Mucosa of gallbladder (tissue), 1 donor: ENCODE measurements at regions not wholly inside any gene's neighbourhood (a gene's known extent, or its start where the extent isn't known, plus 50 kb on each side); places are given as distances from the start of the nearest gene placed in this dataset.

Experiments
- DNase-seq: peaks from one replicate; pipeline ENCODE4 v3.0.0-alpha.2; 2020; ENCODE audit warnings: low spot score
- donor health status: DM: no; HTN: no; CAD: no.

DNA sequence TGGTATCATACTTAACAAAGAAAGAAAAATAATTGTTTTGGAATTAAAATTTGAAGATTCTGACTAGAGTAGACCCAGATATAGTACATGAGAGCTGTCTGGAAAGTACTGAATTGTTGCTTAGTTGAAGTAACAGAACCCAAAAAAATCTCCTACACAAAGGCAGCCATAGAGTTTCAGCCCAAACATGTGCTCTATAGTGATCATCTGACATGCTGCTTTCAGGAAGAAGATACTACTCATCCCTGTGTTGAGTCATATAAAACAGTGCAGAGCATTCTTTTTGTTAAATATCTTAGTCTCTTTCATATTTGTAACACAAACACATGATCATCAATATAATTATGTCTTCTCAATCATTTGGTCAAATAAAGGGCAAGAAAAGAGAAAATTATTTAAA is 84.8 kb upstream of the PTPRM start:
- no peak for DNase-seq

DNA sequence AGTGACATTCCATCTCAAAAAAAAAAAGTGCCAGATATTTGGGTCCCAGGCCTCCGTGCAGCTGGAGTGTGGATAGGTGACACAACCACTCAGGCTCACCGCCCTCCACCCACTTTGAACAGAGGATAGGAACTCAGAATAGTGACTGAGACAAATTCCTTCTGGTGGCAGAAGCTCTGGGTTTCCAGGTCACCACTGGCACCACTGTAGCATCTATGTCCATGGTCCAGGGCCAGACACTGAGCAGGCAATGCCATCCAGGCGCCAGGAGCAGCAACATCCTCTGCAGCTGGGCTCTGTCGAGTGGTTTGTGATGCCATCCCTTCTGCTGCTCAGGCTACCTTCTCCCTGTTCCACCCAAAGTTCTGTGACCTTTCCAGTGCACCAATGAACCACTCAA is 81.5 kb upstream of the PTPRM start:
- no peak for DNase-seq

DNA sequence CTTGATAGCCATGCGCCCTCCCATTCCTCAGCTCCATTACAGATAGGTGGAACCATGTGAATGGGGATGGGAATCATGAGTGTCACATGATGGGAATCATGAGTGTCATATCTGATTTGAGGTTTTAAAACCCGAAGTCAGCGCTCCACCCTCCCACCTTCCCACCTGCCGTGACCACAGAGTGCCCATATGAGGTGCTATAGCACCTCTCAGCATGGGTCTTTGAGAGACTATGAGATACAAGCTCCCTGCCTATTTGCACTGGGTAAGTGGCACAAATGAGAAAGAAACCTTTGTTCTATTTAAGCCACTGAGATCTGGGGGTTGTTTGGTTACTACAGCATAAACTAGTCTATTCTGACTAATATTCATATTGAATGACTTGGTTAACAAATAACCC is 78.5 kb upstream of the PTPRM start:
- no peak for DNase-seq

DNA sequence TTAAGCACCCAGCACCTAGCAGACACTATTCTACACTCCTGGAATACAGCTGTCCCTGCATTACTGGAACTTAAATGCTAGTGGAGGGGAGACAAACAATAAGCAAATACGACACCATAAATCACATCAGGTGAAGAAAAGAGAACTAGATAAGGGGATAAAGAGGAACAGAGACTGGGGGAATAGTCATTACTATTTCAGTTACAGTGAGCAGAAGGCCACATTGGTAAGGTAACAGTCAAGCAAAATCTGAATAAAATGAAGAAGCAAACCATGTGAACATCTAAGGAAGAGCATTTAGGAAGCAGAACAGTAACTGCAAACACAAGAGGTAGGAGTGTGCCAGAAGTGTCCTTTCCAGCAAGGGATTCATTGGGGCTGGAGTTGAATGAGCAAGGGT is 77.0 kb upstream of the PTPRM start:
- DNase-seq, result no peak

DNA sequence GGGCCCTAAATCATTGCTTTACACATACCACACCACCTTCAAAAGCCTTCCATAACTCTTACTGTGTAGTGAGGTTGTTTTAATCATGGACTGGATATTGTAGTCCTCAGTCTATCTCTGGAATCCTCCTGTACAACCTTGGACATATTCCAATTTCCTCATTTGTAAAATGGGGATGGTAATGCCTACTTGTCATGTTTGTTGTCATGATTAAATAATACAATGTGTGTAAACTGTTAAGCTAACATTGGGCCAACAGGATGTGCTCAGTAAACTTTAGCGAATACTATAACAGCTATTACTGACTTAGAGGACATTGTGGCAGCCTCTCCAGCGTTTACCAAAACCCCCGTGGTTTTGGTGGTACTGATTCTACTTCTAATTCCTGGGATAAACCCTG is 74.7 kb upstream of the PTPRM start:
- no peak for DNase-seq

DNA sequence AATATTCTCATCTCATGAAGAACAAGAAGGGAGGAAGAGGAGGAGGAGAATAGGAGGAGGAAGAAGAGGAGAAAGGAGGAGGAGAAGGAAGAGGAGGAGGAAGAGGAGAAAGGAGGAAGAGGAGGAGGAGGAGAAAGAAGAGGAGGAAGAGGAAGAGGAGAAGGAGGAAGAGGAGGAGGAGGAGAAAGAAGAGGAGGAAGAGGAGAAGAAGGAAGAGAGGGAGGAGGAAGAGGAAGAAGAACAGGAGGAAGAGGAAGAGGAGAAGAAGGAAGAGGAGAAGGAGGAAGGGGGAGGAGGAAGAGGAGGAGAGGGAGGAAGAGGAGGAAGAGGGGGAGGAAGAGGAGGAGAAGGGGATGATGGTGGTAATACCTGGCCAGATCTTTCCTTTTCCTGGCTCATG is 70.0 kb upstream of the PTPRM start:
- no peak for DNase-seq

DNA sequence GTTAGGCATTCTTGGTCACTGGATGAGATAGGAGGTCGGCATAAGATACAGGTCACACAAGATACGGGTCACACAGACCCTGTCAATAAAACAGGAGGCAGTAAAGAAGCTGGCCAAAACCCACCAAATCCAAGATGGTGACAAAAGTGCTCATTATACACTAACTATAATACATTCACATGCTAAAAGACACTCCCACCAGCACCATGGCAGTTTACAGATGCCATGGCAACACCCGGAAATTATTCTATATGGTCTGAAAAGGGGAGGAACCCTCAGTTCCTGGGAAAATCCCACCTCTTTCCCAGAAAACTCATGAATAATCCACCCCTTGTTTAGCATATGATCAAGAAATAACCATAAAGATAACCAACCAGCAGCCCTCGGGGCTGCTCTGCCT is 56.0 kb upstream of the PTPRM start:
- DNase-seq, result no peak

DNA sequence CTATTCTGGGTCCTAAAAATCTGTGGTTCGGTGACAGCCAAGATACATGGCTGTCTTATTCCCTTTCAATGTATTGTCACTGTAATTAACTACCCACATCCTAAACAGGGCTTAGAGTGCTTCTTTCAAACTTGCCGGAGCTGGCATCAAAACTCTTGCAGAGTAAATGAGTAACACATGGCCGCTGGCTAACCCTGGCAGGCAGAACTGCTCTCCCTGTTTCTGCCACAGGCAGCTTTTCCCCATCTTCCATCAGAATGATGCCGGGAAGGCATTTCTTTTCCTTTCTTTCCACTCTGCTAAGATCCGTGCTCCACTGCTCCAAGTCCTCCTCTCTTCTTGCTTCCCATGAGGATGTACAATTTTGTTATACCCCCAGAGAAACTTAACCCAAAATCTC is 54.8 kb upstream of the PTPRM start:
- peak; percentile 18 for DNase-seq

DNA sequence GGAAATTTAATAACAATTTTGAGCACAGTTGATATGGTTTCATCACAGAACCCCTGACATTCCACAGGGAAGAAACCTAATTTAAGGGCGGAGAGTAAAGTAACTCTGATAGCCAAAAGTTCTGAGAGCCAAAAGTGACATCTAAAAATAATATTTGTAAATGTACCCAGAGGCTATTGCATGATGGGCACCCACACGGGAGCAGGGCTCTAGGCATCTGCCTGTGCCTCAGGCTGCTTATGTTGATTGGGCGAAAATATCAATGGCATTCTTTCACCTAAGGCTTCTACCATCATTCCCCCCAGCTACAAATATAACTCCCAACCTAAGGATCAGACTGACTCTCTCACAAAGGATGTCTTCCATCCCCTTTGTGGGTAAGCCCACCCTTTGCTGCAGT is 54.1 kb upstream of the PTPRM start:
- DNase-seq, result no peak

DNA sequence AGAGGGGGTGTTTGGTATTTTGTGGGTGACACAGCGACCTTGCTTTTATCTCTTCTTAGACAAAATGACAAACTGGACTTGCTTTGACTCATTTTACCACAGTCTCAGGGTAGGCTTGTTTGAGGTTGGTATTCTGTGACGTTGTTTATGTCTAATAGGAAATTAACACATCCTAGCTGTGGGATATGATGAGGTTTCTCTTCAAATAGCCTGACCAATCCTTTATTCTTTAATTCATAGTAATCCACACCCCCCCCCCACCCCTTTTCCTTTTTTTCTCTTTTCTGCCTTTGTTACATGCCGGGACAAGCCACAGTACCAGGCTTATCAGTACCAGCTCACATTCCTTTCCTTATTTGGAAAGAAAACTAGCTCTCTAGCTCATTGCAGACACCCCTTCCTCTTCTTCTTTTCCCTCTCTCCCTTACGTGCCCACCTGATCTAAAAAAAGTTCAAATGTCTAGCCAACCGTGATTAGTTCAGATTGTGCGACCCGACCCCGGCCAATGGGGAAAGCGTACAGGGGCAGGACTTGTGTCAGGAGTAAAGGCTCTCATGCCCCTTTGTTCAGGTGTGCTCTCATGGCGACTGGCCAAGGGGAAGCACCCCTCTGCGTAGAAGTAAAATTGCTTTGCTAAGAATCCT is 52.2 kb upstream of the PTPRM start:
- no peak for DNase-seq

DNA sequence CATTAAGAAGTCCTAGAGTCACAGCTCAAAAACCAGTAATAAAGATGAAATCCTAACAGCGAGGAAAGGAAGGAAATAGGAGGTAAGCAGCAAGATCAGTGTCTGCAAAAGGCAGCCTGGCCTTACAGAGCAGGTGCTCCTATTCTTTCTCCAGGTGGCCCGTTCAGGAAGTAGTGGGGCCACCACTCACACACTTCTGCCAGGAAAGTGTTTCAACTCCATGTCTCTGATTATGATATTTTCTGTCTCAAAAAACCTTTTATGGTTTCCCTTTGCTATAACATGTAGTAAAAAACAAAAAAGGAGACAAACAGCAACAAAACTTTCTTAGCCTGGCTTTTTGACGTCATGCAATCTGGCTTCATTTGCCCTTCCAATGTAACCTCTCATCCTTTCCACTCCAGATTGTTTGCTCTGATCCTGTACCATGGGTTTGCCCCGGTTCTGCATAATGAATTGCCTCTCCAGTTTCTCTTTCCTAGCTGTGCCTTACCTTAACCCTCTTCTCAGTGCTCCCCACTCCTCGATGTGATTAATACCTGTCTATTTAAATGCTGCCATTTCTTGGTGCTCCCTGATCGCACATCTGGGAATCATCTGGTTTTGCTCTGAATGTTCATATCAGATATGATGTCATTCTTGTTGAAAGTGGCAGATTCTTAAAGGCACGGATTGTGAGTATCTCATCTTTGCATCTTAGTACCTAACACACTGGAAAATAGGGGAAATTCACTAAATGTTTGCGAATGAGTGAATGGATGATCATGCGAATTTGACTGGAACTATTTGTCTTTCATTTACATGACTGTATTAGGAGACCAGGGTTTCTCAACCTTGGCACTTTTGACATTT is 50.6 kb upstream of the PTPRM start:
- no peak for DNase-seq
